ENCODE measurements at regions not wholly inside any gene's neighbourhood (a gene's known extent, or its start where the extent isn't known, plus 50 kb on each side); places are given as distances from the start of the nearest gene placed in this dataset.

- TF ChIP-seq CTCF (IDR thresholded peaks at IDR 0.05) (no peak), POLR2A (IDR thresholded peaks at IDR 0.05) (no peak)
Observed at GRCh38 chr3:168616915-168617314, 521.2 kb upstream of the GOLIM4 start.

All from thyroid gland (tissue), 4 donors.